KBM-7 (cell line): ENCODE measurements at regions not wholly inside any gene's neighbourhood (a gene's known extent, or its start where the extent isn't known, plus 50 kb on each side); places are given as distances from the start of the nearest gene placed in this dataset.
A peak's percentile ranks its signal among the peaks of the same experiment; 100 is the strongest.

Source experiments
- DNase-seq: peaks from one replicate; pipeline ENCODE4 v3.0.0-alpha.2; 2015
- in situ Hi-C: fragments of 300-500 bp; cut with MboI; formaldehyde crosslinking; loops from 2 replicates; pipeline ENCODE4 v1.14.3; 2020; ENCODE audit warnings: low sequenced_read_pairs, low pct_unique_long_range_greater_than_20kb, mixed read lengths

GRCh38 chr4:22897520-22898108, 204.9 kb downstream of the GBA3 start:
- in situ Hi-C loops = no loop called here
- peak; percentile 25 for DNase-seq

GRCh38 chr4:22895482-22895881, 202.7 kb downstream of the GBA3 start:
- in situ Hi-C loops = no loop called here
- DNase-seq = no peak

GRCh38 chr4:22884157-22884556, 191.4 kb downstream of the GBA3 start:
- in situ Hi-C loops = no loop called here
- DNase-seq = no peak

GRCh38 chr4:22881411-22881810, 188.7 kb downstream of the GBA3 start:
- in situ Hi-C loops = no loop called here
- DNase-seq = no peak

- in situ Hi-C loops = no loop called here
- no peak for DNase-seq
These were observed 184.8 kb downstream of the GBA3 start for GRCh38 chr4:22877486-22878052.

GRCh38 chr4:22876270-22876669, 183.5 kb downstream of the GBA3 start:
- no peak for DNase-seq
- in situ Hi-C loops = no loop called here

- in situ Hi-C loops = no loop called here
- DNase-seq = no peak
These were observed 183.0 kb downstream of the GBA3 start for GRCh38 chr4:22875587-22876257.

GRCh38 chr4:22874334-22874912, 181.7 kb downstream of the GBA3 start:
- in situ Hi-C loops = no loop called here
- DNase-seq = no peak

- DNase-seq = no peak
- in situ Hi-C loops = no loop called here
These were observed 181.2 kb downstream of the GBA3 start for GRCh38 chr4:22873899-22874298.

- in situ Hi-C loops = no loop called here
These were observed 178.2 kb downstream of the GBA3 start for GRCh38 chr4:22870847-22871449.

GRCh38 chr4:22869235-22869634, 176.5 kb downstream of the GBA3 start:
- peak; percentile 13 for DNase-seq
- in situ Hi-C loops = no loop called here

More at GRCh38 chr4:22870847-22871449, 178.2 kb downstream of the GBA3 start:
- DNase-seq = no peak
